WTC11 (cell line): ENCODE measurements at regions not wholly inside any gene's neighbourhood (a gene's known extent, or its start where the extent isn't known, plus 50 kb on each side); places are given as distances from the start of the nearest gene placed in this dataset.
"Not testable (repeated sequence)": the region's sequence is repeated elsewhere in the genome, so short reads cannot be mapped to it uniquely, and the experiment has no call there.

Source experiments
- ATAC-seq: fragments of 200-7000 bp; cut with Tn5 transposase; 2 replicates; pipeline ENCODE4 v1.10.0; 2021; ENCODE audit warnings: mild to moderate bottlenecking, moderate library complexity
- CTCF ChIA-PET: fragments of 300-600 bp; sonication (Branson Sonifier 250); formaldehyde crosslinking; loops from one replicate; lab custom pipeline; 2021; ENCODE audit warnings: antibody characterized with exemption; lab: Charles Lee
- POLR2A ChIA-PET: fragments of 350-600 bp; sonication (Branson Sonifier 250); formaldehyde crosslinking; loops from one replicate; lab custom pipeline; 2021; ENCODE audit warnings: antibody characterized with exemption; lab: Charles Lee
- DNase-seq: peaks from one replicate; pipeline ENCODE4 v3.0.0; 2021; ENCODE audit warnings: low spot score
- H3K27ac Mint-ChIP-seq: 2 replicates; pipeline ENCODE4 v1.8.0; 2021; ENCODE audit warnings: mixed read lengths
- H3K27me3 Mint-ChIP-seq: 2 replicates; pipeline ENCODE4 v1.8.0; 2021; ENCODE audit warnings: low read depth, mild to moderate bottlenecking, moderate library complexity, mixed read lengths
- H3K36me3 Mint-ChIP-seq: 2 replicates; pipeline ENCODE4 v1.8.0; 2021; ENCODE audit warnings: mixed read lengths
- H3K4me1 Mint-ChIP-seq: 2 replicates; pipeline ENCODE4 v1.8.0; 2022; ENCODE audit warnings: mixed read lengths
- H3K4me3 Mint-ChIP-seq: 2 replicates; pipeline ENCODE4 v1.8.0; 2021; ENCODE audit warnings: mild to moderate bottlenecking, moderate library complexity, mixed read lengths
- H3K9me3 Mint-ChIP-seq: 2 replicates; pipeline ENCODE4 v1.8.0; 2021; ENCODE audit warnings: mixed read lengths
- ATF1 ChIP-seq: sonication (generic); formaldehyde crosslinking; IDR thresholded peaks from 2 replicates; pipeline ENCODE4 v1.8.1; 2023; ENCODE audit warnings: mild to moderate bottlenecking, moderate library complexity, missing genetic modification reagents
- CBFB ChIP-seq: sonication (generic); formaldehyde crosslinking; IDR thresholded peaks from 2 replicates; pipeline ENCODE4 v1.8.1; 2022; ENCODE audit warnings: mild to moderate bottlenecking, low read depth, missing genetic modification reagents
- ELF4 ChIP-seq: sonication (generic); formaldehyde crosslinking; IDR thresholded peaks from 2 replicates; pipeline ENCODE4 v1.8.1; 2022; ENCODE audit warnings: low read depth, mild to moderate bottlenecking, moderate library complexity, missing genetic modification reagents
- JAZF1 ChIP-seq: fragments of 250-450 bp; sonication (Bioruptor Pico); IDR thresholded peaks from 2 replicates; pipeline ENCODE4 v1.9.0; 2021; ENCODE audit warnings: moderate library complexity, mild to moderate bottlenecking, inconsistent platforms
- KAT7 ChIP-seq: sonication (generic); formaldehyde crosslinking; IDR thresholded peaks from 2 replicates; pipeline ENCODE4 v1.8.1; 2023; ENCODE audit warnings: missing genetic modification reagents, mild to moderate bottlenecking, borderline replicate concordance
- MXD4 ChIP-seq: fragments of 250-450 bp; sonication (Bioruptor Pico); IDR thresholded peaks from 2 replicates; pipeline ENCODE4 v1.8.0; 2021; ENCODE audit warnings: mild to moderate bottlenecking, moderate library complexity, borderline replicate concordance
- NR1H2 ChIP-seq: sonication (generic); formaldehyde crosslinking; IDR thresholded peaks from 2 replicates; pipeline ENCODE4 v1.9.0; 2021; ENCODE audit warnings: mild to moderate bottlenecking, moderate library complexity, missing genetic modification reagents
- OVOL2 ChIP-seq: fragments of 250-450 bp; sonication (Bioruptor Pico); IDR thresholded peaks from 2 replicates; pipeline ENCODE4 v1.9.0; 2021; ENCODE audit warnings: mild to moderate bottlenecking, borderline replicate concordance
- RELA ChIP-seq: sonication (generic); formaldehyde crosslinking; IDR thresholded peaks from 2 replicates; pipeline ENCODE4 v1.8.1; 2022; ENCODE audit warnings: missing genetic modification reagents, mild to moderate bottlenecking, borderline replicate concordance
- SMAD4 ChIP-seq: sonication (generic); formaldehyde crosslinking; IDR thresholded peaks from 2 replicates; pipeline ENCODE4 v1.8.0; 2022; ENCODE audit warnings: mild to moderate bottlenecking, missing genetic modification reagents
- TEAD1 ChIP-seq: sonication (generic); formaldehyde crosslinking; IDR thresholded peaks from 2 replicates; pipeline ENCODE4 v1.8.0; 2022; ENCODE audit warnings: mild to moderate bottlenecking, missing genetic modification reagents
- TEAD4 ChIP-seq: sonication (generic); formaldehyde crosslinking; IDR thresholded peaks from 2 replicates; pipeline ENCODE4 v1.8.0; 2022; ENCODE audit warnings: mild to moderate bottlenecking, missing genetic modification reagents
- ZNF121 ChIP-seq: sonication (generic); formaldehyde crosslinking; IDR thresholded peaks from 2 replicates; pipeline ENCODE4 v1.8.0; 2023; ENCODE audit warnings: missing genetic modification reagents
- ZNF423 ChIP-seq: fragments of 250-450 bp; sonication (Bioruptor Pico); IDR thresholded peaks from 2 replicates; pipeline ENCODE4 v2.1.2; 2022; ENCODE audit warnings: mild to moderate bottlenecking, moderate library complexity
- TF ChIP-seq, protein P1 (sequence below): fragments of 250-450 bp; sonication (Bioruptor Pico); IDR thresholded peaks from 2 replicates; pipeline ENCODE4 v1.9.0; 2021; ENCODE audit warnings: mild to moderate bottlenecking, borderline replicate concordance
- TF ChIP-seq, protein P2 (sequence below): sonication (generic); formaldehyde crosslinking; IDR thresholded peaks from 2 replicates; pipeline ENCODE4 v1.8.1; 2023; ENCODE audit warnings: mild to moderate bottlenecking, missing genetic modification reagents
- TF ChIP-seq, protein P3 (sequence below): sonication (generic); formaldehyde crosslinking; IDR thresholded peaks from 2 replicates; pipeline ENCODE4 v1.8.0; 2022; ENCODE audit warnings: mild to moderate bottlenecking, missing genetic modification reagents
- TF ChIP-seq, protein P4 (sequence below): fragments of 250-450 bp; sonication (Bioruptor Pico); IDR thresholded peaks from 2 replicates; pipeline ENCODE4 v1.8.0; 2021; ENCODE audit warnings: mild to moderate bottlenecking

DNA sequence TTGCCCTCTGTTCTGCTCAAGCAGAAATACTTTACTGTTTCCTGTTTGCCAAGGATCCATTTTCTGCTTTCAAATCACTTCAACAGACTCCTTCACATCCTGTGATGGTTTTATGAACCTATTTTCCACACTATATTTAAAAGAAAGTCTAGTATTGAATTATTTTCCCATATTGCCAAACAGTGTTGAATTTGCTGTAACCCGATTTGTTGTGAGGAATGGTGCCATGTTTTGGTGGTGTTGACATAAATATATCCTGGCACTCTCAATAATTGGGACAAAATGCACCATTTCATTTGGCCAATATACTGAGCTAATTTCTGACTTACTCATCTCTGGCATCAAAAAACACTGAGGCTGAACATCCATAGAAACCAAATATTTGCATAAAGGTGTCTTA is 615.4 kb upstream of the SEMA3D start (continued):
- TF ChIP-seq, protein P1, sequence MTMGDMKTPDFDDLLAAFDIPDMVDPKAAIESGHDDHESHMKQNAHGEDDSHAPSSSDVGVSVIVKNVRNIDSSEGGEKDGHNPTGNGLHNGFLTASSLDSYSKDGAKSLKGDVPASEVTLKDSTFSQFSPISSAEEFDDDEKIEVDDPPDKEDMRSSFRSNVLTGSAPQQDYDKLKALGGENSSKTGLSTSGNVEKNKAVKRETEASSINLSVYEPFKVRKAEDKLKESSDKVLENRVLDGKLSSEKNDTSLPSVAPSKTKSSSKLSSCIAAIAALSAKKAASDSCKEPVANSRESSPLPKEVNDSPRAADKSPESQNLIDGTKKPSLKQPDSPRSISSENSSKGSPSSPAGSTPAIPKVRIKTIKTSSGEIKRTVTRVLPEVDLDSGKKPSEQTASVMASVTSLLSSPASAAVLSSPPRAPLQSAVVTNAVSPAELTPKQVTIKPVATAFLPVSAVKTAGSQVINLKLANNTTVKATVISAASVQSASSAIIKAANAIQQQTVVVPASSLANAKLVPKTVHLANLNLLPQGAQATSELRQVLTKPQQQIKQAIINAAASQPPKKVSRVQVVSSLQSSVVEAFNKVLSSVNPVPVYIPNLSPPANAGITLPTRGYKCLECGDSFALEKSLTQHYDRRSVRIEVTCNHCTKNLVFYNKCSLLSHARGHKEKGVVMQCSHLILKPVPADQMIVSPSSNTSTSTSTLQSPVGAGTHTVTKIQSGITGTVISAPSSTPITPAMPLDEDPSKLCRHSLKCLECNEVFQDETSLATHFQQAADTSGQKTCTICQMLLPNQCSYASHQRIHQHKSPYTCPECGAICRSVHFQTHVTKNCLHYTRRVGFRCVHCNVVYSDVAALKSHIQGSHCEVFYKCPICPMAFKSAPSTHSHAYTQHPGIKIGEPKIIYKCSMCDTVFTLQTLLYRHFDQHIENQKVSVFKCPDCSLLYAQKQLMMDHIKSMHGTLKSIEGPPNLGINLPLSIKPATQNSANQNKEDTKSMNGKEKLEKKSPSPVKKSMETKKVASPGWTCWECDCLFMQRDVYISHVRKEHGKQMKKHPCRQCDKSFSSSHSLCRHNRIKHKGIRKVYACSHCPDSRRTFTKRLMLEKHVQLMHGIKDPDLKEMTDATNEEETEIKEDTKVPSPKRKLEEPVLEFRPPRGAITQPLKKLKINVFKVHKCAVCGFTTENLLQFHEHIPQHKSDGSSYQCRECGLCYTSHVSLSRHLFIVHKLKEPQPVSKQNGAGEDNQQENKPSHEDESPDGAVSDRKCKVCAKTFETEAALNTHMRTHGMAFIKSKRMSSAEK = no peak

DNA sequence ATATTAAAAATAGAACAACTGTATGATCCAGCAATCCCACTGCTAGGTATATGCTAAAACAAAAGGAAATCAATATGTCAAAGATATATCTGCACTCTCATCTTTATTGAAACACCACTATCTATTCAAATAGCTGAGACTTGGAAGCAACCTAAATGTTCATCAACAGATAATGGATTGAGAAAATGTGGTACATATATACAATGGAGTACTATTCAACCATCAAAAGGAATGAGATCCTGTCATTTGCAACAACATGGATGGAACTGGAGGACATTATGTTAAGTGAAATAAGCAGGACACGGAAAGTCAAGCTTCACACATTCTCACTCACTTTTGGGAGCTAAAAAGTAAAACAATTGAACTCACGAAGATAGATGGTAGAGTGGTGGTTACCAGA is 610.1 kb upstream of the SEMA3D start:
- TF ChIP-seq, protein P2, sequence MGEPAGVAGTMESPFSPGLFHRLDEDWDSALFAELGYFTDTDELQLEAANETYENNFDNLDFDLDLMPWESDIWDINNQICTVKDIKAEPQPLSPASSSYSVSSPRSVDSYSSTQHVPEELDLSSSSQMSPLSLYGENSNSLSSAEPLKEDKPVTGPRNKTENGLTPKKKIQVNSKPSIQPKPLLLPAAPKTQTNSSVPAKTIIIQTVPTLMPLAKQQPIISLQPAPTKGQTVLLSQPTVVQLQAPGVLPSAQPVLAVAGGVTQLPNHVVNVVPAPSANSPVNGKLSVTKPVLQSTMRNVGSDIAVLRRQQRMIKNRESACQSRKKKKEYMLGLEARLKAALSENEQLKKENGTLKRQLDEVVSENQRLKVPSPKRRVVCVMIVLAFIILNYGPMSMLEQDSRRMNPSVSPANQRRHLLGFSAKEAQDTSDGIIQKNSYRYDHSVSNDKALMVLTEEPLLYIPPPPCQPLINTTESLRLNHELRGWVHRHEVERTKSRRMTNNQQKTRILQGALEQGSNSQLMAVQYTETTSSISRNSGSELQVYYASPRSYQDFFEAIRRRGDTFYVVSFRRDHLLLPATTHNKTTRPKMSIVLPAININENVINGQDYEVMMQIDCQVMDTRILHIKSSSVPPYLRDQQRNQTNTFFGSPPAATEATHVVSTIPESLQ (CRISPR knock-in tag) = no peak
- TF ChIP-seq NR1H2 (CRISPR knock-in tag) (no peak), OVOL2 (CRISPR knock-in tag) (no peak)
- TF ChIP-seq, protein P3, sequence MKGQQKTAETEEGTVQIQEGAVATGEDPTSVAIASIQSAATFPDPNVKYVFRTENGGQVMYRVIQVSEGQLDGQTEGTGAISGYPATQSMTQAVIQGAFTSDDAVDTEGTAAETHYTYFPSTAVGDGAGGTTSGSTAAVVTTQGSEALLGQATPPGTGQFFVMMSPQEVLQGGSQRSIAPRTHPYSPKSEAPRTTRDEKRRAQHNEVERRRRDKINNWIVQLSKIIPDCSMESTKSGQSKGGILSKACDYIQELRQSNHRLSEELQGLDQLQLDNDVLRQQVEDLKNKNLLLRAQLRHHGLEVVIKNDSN = no peak
- TF ChIP-seq, protein P4, sequence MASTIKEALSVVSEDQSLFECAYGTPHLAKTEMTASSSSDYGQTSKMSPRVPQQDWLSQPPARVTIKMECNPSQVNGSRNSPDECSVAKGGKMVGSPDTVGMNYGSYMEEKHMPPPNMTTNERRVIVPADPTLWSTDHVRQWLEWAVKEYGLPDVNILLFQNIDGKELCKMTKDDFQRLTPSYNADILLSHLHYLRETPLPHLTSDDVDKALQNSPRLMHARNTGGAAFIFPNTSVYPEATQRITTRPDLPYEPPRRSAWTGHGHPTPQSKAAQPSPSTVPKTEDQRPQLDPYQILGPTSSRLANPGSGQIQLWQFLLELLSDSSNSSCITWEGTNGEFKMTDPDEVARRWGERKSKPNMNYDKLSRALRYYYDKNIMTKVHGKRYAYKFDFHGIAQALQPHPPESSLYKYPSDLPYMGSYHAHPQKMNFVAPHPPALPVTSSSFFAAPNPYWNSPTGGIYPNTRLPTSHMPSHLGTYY = no peak
- POLR2A ChIA-PET = no interaction called here
- CTCF ChIA-PET = no interaction called here
- Mint-ChIP-seq H3K9me3 (peaks cover 20% of the 10 kb centered on the region), H3K4me1 (no peaks in the 10 kb centered on the region), H3K36me3 (no peaks in the 10 kb centered on the region), H3K4me3 (no peak overlapping the region), H3K27ac (no peak overlapping the region), H3K27me3 (no peaks in the 10 kb centered on the region)
- no peak for DNase-seq
- no peak for ATAC-seq

DNA sequence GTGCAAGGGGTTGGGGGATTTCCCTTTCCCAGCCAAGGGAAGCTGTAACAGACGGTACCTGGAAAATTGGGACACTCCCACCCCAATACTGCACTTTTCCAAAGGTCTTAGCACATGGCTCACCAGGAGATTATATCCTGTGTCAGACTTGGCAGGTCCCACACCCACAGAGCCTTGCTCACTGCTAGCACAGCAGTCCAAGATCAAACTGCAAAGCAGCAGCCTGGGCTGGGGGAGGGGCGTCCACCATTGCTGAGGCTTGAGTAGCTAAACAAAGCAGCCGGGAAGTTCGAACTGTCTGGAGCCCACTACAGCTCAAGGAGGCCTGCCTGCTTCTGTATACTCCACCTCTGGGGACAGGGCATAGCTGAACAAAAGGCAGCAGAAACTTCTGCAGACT is 604.2 kb upstream of the SEMA3D start:
- Mint-ChIP-seq H3K9me3 (peaks cover 41% of the 10 kb centered on the region), H3K36me3 (peaks cover 16% of the 10 kb centered on the region)
- CTCF ChIA-PET, H3K27ac Mint-ChIP-seq, H3K27me3 Mint-ChIP-seq, H3K4me3 Mint-ChIP-seq, POLR2A ChIA-PET, ATAC-seq, DNase-seq, H3K4me1 Mint-ChIP-seq: not testable (repeated sequence)

DNA sequence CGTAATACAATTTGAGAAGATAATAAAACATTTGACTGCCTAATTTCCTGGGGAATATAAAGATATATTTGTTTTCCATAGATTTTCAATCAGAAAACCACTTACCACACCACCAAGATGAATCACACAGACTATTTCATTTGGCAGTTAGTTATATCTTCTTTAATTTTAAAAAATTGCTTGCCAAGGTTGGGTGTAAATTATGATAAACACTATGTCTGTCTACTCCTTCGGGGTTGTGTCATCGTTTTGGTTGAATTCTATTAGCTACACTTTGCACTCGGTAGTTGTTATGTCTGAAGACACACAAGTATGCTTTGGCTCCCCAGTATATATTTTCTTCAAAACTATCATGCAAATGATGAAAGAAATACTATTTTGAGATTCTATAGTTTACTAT is 594.8 kb upstream of the SEMA3D start:
- H3K27ac Mint-ChIP-seq = no peak overlapping the region
- H3K4me3 Mint-ChIP-seq = no peak overlapping the region
- no peaks in the 10 kb centered on the region for H3K4me1 Mint-ChIP-seq
- ChIA-PET CTCF (no interaction called here), POLR2A (no interaction called here)
- no peak for DNase-seq
- no peaks in the 10 kb centered on the region for H3K27me3 Mint-ChIP-seq
- H3K9me3 Mint-ChIP-seq = peaks cover 24% of the 10 kb centered on the region
- no peak for ATAC-seq
- peaks cover 11% of the 10 kb centered on the region for H3K36me3 Mint-ChIP-seq
- TF ChIP-seq ZNF121 (no peak), KAT7 (CRISPR knock-in tag) (no peak), MXD4 (no peak), ATF1 (CRISPR knock-in tag) (no peak), RELA (CRISPR knock-in tag) (no peak), CBFB (CRISPR knock-in tag) (no peak), ZNF423 (no peak), JAZF1 (no peak), TEAD4 (no peak), OVOL2 (CRISPR knock-in tag) (no peak), TEAD1 (CRISPR knock-in tag) (no peak), ELF4 (CRISPR knock-in tag) (no peak), SMAD4 (no peak)
- TF ChIP-seq, protein P3 = no peak
- TF ChIP-seq, protein P1 = no peak
